ENCODE measurements at regions not wholly inside any gene's neighbourhood (a gene's known extent, or its start where the extent isn't known, plus 50 kb on each side); places are given as distances from the start of the nearest gene placed in this dataset.
"Not testable (repeated sequence)": the region's sequence is repeated elsewhere in the genome, so short reads cannot be mapped to it uniquely, and the experiment has no call there.

DNA sequence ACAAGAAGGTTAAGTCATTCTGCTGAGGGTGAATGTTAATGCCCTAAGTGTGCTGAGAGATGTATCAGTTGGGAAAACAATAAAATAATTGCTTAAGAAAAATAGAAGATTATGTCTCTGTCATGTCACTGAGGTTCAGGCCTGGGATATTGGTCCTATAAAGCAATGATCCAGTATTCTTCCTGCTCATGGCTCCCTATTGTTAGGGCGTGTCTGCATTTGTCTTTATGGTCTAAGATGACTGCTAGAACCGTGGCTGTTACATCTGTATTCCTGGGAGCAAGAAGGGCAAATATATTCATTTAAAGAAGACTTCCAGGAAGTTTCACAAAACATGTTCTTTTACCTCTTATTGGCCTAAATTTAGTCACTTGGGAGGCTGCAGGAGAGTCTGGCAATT, 125.0 kb downstream of the KCNE4 start:
- no peak for DNase-seq (ENCODE audit: low spot score)
- TF ChIP-seq, protein P1, sequence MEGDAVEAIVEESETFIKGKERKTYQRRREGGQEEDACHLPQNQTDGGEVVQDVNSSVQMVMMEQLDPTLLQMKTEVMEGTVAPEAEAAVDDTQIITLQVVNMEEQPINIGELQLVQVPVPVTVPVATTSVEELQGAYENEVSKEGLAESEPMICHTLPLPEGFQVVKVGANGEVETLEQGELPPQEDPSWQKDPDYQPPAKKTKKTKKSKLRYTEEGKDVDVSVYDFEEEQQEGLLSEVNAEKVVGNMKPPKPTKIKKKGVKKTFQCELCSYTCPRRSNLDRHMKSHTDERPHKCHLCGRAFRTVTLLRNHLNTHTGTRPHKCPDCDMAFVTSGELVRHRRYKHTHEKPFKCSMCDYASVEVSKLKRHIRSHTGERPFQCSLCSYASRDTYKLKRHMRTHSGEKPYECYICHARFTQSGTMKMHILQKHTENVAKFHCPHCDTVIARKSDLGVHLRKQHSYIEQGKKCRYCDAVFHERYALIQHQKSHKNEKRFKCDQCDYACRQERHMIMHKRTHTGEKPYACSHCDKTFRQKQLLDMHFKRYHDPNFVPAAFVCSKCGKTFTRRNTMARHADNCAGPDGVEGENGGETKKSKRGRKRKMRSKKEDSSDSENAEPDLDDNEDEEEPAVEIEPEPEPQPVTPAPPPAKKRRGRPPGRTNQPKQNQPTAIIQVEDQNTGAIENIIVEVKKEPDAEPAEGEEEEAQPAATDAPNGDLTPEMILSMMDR (IDR thresholded peaks at IDR 0.05), result no peak
- H3K4me3 ChIP-seq, result no peak overlapping the region
- no peak overlapping the region for H3K27ac ChIP-seq

DNA sequence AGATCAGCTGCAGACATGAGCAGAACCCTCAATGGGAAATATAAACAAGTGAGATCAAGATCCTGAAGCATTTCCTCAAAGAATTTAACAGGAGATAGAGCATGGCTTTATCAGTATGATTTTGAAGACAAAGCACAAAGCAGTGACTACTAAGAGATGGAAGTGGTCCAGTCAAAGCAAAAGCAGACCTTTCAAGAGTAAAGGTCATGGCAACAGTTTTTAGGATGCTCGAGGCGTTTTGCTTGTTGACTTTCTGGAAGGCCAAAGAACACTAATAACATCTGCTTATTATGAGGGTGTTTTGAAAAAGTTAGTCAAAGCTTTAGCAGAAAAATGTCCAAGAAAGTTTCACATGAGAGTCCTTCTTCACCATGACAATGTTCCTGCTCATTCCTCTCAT, 128.5 kb downstream of the KCNE4 start:
- DNase-seq (ENCODE audit: low spot score), result no peak
- H3K27ac ChIP-seq, result no peak overlapping the region
- H3K4me3 ChIP-seq, result no peak overlapping the region
- TF ChIP-seq, protein P1 (IDR thresholded peaks at IDR 0.05), result no peak

DNA sequence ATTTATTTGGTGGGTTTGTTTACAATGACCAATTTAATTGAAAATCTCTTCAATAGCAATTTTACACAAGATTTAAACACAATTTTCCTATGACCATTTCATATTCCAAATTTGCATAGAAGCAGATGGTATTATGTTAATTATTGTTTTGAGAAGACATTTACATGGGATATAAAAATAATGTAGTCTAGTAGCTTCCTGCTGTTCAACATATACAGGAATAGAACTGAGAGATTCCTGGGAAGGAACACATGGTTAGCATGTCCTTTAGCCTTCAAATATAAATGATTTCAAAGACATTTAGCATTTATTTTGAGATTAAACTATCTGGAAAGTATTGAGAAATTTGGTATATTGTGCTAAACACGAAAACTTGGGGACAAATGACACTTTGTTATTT, 129.6 kb downstream of the KCNE4 start:
- H3K4me3 ChIP-seq, result no peak overlapping the region
- no peak for DNase-seq (ENCODE audit: low spot score)
- no peak overlapping the region for H3K27ac ChIP-seq
- TF ChIP-seq, protein P1 (IDR thresholded peaks at IDR 0.05), result no peak

DNA sequence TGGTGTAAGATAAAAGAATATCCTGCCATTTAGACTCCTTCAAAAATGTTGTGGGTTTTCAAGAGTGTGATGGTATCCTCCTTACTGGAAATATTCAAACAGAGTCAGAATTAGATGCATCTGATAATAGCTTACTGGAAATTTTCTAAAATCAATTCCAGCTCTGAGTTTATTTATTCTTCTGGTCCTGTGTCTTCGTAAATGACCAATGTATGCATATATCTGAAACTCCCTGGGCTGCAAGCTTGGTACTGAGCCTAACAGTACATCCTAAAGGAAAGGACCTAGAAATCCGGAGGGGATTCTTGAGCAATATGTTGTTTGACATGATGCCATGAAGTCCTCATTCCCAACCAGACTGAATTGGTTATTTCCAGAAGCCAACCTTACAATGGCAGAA, 130.4 kb downstream of the KCNE4 start:
- TF ChIP-seq, protein P1 (IDR thresholded peaks at IDR 0.05), result no peak
- no peak overlapping the region for H3K27ac ChIP-seq
- no peak for DNase-seq (ENCODE audit: low spot score)
- no peak overlapping the region for H3K4me3 ChIP-seq

DNA sequence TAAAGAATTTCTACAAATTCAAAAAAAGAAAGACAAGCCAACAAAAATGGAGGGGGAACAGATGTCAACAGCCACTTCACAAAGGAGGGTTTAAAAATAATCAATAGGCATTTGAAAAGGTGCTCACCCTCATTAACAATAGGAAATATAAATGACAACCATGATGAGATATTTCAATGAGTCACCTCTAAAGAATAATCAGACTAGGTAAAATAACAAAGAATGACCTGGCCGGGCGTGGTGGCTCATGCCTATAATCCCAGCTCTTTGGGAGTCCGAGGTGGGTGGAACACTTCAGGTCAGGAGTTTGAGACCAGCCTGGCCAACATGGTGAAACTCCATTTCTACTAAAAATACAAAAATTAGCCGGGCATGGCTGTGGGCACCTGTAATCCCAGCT, 133.6 kb downstream of the KCNE4 start:
- H3K4me3 ChIP-seq, result no peak overlapping the region
- H3K27ac ChIP-seq, result no peak overlapping the region
- TF ChIP-seq, protein P1 (IDR thresholded peaks at IDR 0.05), result no peak
- no peak for DNase-seq (ENCODE audit: low spot score)

DNA sequence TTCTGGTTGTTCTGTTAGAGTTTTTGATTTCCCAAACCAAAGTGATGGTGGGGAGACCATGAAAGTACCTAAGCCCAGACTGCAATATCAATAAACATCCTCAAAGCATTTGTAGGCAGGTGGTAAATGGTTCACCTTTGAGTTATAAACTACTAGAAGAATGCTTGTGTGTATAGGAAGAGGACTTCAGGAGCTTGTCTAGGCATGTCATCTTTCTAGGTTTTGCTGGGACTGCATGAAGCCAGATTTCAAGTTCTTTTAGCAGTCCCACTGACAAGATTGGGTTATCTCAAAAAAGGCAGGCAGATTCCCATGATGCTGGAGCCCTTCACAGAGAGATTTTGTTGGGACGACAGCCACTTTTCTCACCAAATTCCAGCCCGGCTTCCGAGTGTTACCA, 135.3 kb downstream of the KCNE4 start:
- H3K4me3 ChIP-seq, result no peak overlapping the region
- TF ChIP-seq, protein P1 (IDR thresholded peaks at IDR 0.05), result no peak
- no peak for DNase-seq (ENCODE audit: low spot score)
- H3K27ac ChIP-seq, result no peak overlapping the region

DNA sequence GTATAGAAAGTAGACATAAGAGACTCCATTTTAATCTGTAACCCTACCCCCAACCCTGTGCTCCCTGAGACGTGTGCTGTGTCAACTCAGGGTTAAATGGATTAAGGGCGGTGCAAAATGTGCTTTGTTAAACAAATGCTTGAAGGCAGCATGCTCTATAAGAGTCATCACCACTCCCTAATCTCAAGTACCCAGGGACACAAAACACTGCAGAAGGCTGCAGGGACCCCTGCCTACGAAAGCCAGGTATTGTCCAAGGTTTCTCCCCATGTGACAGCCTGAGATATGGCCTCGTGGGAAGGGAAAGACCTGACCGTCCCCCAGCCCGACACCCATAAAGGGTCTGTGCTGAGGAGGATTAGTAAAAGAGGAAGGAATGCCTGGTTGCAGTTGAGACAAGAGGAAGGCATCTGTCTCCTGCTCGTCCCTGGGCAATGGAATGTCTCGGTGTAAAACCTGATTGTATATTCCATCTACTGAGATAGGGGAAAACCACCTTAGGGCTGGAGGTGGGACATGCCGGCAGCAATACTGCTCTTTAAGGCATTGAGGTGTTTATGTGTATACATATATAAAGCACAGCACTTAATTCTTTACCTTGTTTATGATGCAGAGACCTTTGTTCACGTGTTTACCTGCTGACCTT, 138.7 kb downstream of the KCNE4 start:
- not testable (repeated sequence) for H3K4me3 ChIP-seq; DNase-seq (ENCODE audit: low spot score); H3K27ac ChIP-seq
